Fibroblast of lung (primary cell): ENCODE measurements at regions not wholly inside any gene's neighbourhood (a gene's known extent, or its start where the extent isn't known, plus 50 kb on each side); places are given as distances from the start of the nearest gene placed in this dataset.

Source experiments
- DNase-seq, 2 donors: peaks; one replicate each; pipeline versions ENCODE4 v3.0.0 to v3.0.0-alpha.2; 2010; ENCODE audit warnings: low read depth in 2 of 2
- H2AFZ ChIP-seq: 2 replicates; pipeline ENCODE4 v1.5.1; 2012; ENCODE audit warnings: low read length, control low read depth, inconsistent platforms
- H3K27ac ChIP-seq: 2 replicates; pipeline ENCODE4 v1.5.1; 2011; ENCODE audit warnings: low read length, control low read depth; ENCODE audit not compliant: insufficient read depth
- H3K27me3 ChIP-seq: 2 replicates; pipeline ENCODE4 v1.5.1; 2011; ENCODE audit warnings: mild to moderate bottlenecking, low read length; ENCODE audit not compliant: control insufficient read depth, insufficient read depth
- H3K36me3 ChIP-seq: 2 replicates; pipeline ENCODE4 v1.5.1; 2011; ENCODE audit warnings: low read length; ENCODE audit not compliant: control insufficient read depth, insufficient read depth
- H3K4me1 ChIP-seq: 2 replicates; pipeline ENCODE4 v1.5.1; 2011; ENCODE audit warnings: low read length; ENCODE audit not compliant: control insufficient read depth, insufficient read depth; ENCODE audit errors: extremely low read depth
- H3K4me2 ChIP-seq: 2 replicates; pipeline ENCODE4 v1.5.1; 2011; ENCODE audit warnings: low read length, control low read depth; ENCODE audit not compliant: insufficient read depth; ENCODE audit errors: extremely low read depth
- H3K4me3 ChIP-seq, 4 experiments: fragments of 200-600 bp in 1 of 4; sonication (generic) in 1 of 4; replicated peaks in 1 of 4; 2 replicates each; pipeline ENCODE4 v1.5.1; 2011 to 2016; ENCODE audit warnings: low read length in 4 of 4, low read depth in 3 of 4, mild to moderate bottlenecking in 3 of 4, control low read depth in 2 of 4, inconsistent platforms in 1 of 4, mixed read lengths in 1 of 4; ENCODE audit not compliant: insufficient read depth in 1 of 4; ENCODE audit errors: control extremely low read depth in 1 of 4
- H3K79me2 ChIP-seq: 2 replicates; pipeline ENCODE4 v1.5.1; 2012; ENCODE audit warnings: mild to moderate bottlenecking, low read length, inconsistent platforms; ENCODE audit not compliant: control insufficient read depth, insufficient read depth
- H3K9ac ChIP-seq: 2 replicates; pipeline ENCODE4 v1.5.1; 2011; ENCODE audit warnings: mild to moderate bottlenecking, low read length, control low read depth; ENCODE audit not compliant: insufficient read depth
- H3K9me3 ChIP-seq: 2 replicates; pipeline ENCODE4 v1.5.1; 2012; ENCODE audit warnings: low read depth, low read length; ENCODE audit not compliant: control insufficient read depth, insufficient read depth
- H4K20me1 ChIP-seq: 2 replicates; pipeline ENCODE4 v1.5.1; 2011; ENCODE audit warnings: low read length; ENCODE audit not compliant: control insufficient read depth, insufficient read depth; ENCODE audit errors: extremely low read depth
- EZH2 ChIP-seq: IDR thresholded peaks from 2 replicates; pipeline ENCODE4 v1.5.1; 2012; ENCODE audit warnings: low read length, control low read depth, mild to moderate bottlenecking; ENCODE audit errors: missing control alignments
- TF ChIP-seq, protein P1 (sequence below), 2 donors: IDR thresholded peaks in 1 of 2; conservative IDR thresholded peaks in 1 of 2; 1 replicate in 1 of 2; 2 replicates in 1 of 2; pipeline ENCODE4 v1.5.1; 2011 to 2012; ENCODE audit warnings: low read length in 2 of 2, control low read depth in 1 of 2, inconsistent platforms in 1 of 2, low read depth in 1 of 2, mild to moderate bottlenecking in 1 of 2

DNA sequence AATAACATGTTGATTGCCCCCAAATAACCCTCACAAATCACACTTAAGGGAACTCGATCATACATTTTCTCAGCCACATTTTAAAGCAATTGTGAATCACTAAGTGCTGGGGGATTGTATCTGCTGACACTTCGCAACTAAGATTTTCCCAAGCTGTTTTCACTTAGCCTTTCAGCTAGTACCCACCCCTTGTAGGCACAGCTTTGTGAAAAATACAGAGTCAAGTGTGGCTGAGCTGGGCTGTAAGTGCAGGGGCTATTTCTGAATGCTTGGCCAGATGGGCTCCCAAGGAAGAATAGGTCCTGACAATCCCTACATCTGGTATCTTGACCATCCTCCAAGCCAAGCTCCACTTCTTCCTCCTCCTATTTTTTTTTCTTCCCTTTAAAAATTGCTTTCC lies 289.2 kb upstream of the NMUR2 start:
- Histone ChIP-seq H3K36me3 (no peaks in the 10 kb centered on the region), H4K20me1 (no peaks in the 10 kb centered on the region), H3K4me3 (no peak overlapping the region), H3K27me3 (no peaks in the 10 kb centered on the region), H3K27ac (no peak overlapping the region), H3K9ac (no peak overlapping the region), H3K79me2 (no peaks in the 10 kb centered on the region), H3K9me3 (no peaks in the 10 kb centered on the region), H2AFZ (no peak overlapping the region), H3K4me2 (no peak overlapping the region), H3K4me1 (no peaks in the 10 kb centered on the region)
- DNase-seq: no peak
- TF ChIP-seq, protein P1, sequence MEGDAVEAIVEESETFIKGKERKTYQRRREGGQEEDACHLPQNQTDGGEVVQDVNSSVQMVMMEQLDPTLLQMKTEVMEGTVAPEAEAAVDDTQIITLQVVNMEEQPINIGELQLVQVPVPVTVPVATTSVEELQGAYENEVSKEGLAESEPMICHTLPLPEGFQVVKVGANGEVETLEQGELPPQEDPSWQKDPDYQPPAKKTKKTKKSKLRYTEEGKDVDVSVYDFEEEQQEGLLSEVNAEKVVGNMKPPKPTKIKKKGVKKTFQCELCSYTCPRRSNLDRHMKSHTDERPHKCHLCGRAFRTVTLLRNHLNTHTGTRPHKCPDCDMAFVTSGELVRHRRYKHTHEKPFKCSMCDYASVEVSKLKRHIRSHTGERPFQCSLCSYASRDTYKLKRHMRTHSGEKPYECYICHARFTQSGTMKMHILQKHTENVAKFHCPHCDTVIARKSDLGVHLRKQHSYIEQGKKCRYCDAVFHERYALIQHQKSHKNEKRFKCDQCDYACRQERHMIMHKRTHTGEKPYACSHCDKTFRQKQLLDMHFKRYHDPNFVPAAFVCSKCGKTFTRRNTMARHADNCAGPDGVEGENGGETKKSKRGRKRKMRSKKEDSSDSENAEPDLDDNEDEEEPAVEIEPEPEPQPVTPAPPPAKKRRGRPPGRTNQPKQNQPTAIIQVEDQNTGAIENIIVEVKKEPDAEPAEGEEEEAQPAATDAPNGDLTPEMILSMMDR (conservative IDR thresholded peaks at IDR 0.05 in 1 of 2, IDR thresholded peaks at IDR 0.05 in 1 of 2; ENCODE audit: low read depth in 1 of 2, low read length in 2 of 2): no peak
- TF ChIP-seq EZH2: no peak

DNA sequence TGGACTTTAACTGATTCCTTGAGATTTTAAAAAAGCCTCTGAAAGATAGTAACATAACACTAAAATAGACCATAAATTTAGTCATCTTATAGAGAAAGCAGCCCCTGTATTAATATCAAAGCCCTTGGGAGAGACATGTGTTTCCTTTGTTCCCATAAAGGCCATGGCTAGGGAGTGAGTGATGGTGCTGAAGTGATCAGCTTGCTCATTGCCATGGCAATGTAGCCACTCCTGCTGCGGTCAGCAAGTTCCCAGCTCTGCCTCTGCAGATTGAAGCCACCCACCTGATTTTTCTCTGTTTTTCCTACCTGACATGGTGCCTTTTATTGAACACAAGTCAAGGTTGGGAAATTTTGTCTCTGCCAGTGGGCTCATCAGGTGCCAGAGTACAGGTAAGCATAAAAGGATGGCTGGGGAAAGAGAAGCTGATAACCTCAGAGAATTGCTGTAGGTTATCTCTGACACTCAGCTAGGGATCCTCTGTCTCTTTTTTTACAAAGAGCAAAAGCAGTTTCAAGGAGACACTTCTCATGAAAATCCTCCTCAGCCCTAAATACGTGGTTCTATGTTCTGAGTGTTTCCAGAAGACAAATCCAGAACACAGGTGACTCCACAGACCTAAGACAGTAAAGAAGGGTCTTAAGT lies 296.3 kb upstream of the NMUR2 start:
- Histone ChIP-seq H3K36me3 (no peaks in the 10 kb centered on the region), H4K20me1 (no peaks in the 10 kb centered on the region), H2AFZ (no peak overlapping the region), H3K4me2 (no peak overlapping the region), H3K9ac (no peak overlapping the region), H3K27ac (no peak overlapping the region), H3K4me1 (no peaks in the 10 kb centered on the region), H3K4me3 (no peak overlapping the region), H3K79me2 (no peaks in the 10 kb centered on the region), H3K27me3 (no peaks in the 10 kb centered on the region), H3K9me3 (no peaks in the 10 kb centered on the region)
- TF ChIP-seq, protein P1 (conservative IDR thresholded peaks at IDR 0.05 in 1 of 2, IDR thresholded peaks at IDR 0.05 in 1 of 2; ENCODE audit: low read depth in 1 of 2, low read length in 2 of 2): no peak
- no peak for TF ChIP-seq EZH2
- no peak for DNase-seq

DNA sequence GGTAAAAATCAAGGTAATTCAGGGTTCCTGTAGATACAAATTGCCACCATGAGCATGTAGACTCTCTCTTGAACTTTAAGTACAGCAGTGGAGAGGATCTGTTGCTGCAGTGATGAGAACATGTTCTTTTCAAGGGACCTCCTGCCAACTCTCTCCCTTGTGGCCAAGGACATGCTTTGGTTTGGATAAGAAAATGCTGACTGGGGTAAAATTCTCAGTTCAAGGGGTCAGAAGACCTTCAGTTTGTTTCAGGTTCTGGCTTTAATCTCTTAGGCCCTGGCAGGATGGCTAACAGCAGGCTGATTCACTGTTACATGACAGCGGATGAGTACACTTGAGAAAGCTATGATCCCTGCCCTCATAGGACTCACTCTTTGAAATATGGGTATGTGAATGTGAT lies 299.2 kb upstream of the NMUR2 start:
- H3K9ac ChIP-seq: no peak overlapping the region
- DNase-seq: no peak
- H2AFZ ChIP-seq: no peak overlapping the region
- no peaks in the 10 kb centered on the region for H3K36me3 ChIP-seq
- H3K9me3 ChIP-seq: no peaks in the 10 kb centered on the region
- H3K4me1 ChIP-seq: no peaks in the 10 kb centered on the region
- H4K20me1 ChIP-seq: no peaks in the 10 kb centered on the region
- no peaks in the 10 kb centered on the region for H3K79me2 ChIP-seq
- no peak overlapping the region for H3K4me3 ChIP-seq
- H3K27ac ChIP-seq: no peak overlapping the region
- no peaks in the 10 kb centered on the region for H3K27me3 ChIP-seq
- TF ChIP-seq, protein P1 (conservative IDR thresholded peaks at IDR 0.05 in 1 of 2, IDR thresholded peaks at IDR 0.05 in 1 of 2; ENCODE audit: low read depth in 1 of 2, low read length in 2 of 2): no peak
- TF ChIP-seq EZH2: no peak
- H3K4me2 ChIP-seq: no peak overlapping the region
